ENCODE measurements at regions not wholly inside any gene's neighbourhood (a gene's known extent, or its start where the extent isn't known, plus 50 kb on each side); places are given as distances from the start of the nearest gene placed in this dataset.
A peak's percentile ranks its signal among the peaks of the same experiment; 100 is the strongest.

DNA sequence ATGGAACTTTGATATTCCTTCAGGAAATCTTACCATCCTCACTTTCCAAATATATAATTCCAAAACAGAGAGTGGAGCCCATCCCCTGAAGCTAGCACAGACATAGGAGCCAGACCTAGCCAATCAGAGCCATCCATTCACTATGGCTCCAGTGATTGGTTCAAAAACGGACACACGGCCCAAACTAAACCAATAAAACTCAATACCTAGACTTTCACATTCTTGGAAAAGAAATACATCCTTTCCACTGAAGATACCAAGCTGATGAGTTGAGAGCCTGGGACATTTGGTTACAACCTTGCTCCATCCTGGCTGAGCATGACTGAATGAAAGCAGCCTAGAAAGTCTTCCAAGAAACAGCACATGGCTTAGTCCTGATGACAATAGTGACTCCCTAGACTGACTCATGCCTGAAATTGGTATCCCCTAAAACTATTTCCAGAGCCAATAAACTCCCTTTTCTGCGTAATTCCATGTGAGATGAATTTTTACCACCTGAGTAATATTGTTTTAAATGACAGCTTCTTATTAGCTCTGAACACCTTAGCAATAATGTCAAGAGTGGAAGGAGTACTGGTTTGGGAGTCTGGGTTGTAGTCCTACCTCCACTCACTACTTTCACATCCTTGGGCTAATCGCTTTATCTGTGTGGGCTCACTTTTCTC, 189.6 kb upstream of the LNX1 start:
- DNase-seq (ENCODE audit: low read depth in 4 of 4, low spot score in 3 of 4) = no peak

DNA sequence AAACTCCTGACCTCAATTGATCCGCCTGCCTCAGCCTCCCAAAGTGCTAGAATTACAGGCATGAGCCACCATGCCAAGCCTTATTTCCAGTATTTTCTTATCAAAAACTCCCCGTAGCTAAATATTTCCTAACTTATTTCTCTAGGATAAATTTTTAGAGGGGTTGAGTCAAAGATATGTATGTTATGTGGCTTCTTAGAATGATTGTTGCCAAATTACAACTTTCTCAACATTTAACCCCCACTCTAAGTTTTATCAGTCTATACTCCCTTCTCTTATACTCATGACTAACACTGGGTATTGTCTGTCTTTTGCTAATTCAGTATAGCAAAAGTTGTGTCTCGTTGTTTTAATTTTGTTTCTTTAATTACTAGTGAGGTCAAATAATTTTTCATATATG, 187.7 kb upstream of the LNX1 start:
- DNase-seq (ENCODE audit: low read depth in 4 of 4, low spot score in 3 of 4) = no peak

DNA sequence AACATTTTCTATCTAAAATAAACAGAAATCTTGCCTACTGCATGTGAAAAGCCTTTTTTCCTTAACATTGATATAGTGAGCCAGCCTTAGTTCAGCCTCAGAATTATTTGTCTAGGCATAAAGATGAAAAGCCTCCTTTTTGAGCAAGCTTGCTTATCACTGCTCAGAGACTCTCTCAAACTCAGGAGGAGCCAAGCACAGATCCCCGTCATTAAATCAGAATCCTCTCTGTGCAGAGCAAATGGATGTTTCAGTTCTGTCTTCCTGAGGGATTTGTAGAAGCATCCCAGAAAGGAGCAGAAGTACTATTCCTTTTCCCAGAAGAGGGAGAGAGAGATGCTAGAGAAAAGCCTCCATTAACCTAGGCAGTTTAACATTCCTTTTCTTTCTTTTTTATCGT, 186.9 kb upstream of the LNX1 start:
- no peak for DNase-seq (ENCODE audit: low read depth in 4 of 4, low spot score in 3 of 4)

DNA sequence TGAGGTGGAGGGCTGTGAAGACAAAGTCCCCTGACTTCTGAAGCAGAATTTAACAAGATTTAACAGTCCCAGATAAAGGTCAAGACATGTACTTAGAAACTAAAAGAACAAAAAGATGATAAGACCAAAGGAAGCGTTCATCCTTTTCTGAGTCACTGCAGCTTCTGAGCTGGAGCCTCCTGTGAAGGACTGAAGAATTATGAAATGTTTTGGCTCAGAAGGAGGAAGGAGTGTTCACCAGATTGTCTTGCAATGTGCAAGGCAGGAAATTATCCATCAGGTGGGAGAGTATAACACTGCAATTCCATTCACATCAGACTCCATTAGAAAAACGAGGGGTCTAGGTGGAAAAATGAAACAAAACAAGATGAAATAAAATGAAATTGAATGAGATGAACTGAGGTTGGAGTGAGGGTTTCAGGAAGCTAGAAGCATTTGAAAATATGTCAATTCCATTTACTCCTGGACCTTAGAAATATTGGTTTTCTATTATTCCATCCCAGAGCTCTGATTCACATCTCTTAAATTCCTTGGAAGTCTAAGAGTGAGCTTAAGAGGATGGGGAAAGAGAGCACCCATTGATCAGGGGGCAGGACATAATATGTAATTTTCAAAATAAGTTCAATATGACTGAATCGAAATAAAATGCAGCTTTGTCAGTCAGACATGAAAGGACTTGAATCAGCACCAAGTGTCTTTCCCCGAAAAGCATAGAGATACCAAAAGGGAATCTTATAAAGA, 186.1 kb upstream of the LNX1 start:
- DNase-seq (ENCODE audit: low read depth in 4 of 4, low spot score in 3 of 4) = no peak

DNA sequence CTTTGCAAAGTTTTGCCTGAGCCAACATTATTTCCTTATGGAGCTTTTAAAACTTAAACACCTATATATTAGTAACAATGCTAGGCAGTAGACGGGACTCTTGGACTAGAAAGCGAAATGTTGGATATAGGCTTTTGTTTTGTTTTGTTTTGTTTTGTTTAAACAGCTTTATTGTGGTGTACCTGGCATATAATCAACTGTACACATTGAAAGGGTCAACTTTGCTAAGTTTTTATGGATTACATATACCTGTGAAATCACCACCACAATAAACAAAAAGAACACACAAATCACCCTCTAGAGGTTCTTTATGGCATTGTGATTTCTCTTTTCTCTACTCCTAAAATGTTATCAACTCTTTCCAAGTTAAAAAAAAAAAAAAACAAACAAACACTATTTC, 184.9 kb upstream of the LNX1 start:
- no peak for DNase-seq (ENCODE audit: low read depth in 4 of 4, low spot score in 3 of 4)

DNA sequence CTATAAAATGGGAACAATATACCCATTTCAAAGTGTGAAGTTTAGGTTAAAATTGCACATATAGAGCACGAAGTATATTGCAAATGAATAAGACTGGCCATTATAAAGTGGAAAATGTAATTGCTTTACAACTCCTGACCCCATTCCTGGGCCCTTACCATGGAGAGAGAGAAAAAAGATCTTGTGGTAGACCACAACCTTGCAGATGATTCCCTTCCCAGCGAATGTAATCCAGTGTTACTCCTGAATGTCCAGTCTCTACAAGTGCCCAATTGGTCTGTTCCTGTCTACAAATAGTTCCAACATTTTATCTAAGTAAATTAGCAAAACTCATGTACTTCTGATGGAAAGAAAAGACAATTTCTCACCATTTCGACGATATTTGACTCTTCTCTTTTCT, 184.1 kb upstream of the LNX1 start:
- no peak for DNase-seq (ENCODE audit: low read depth in 4 of 4, low spot score in 3 of 4)

DNA sequence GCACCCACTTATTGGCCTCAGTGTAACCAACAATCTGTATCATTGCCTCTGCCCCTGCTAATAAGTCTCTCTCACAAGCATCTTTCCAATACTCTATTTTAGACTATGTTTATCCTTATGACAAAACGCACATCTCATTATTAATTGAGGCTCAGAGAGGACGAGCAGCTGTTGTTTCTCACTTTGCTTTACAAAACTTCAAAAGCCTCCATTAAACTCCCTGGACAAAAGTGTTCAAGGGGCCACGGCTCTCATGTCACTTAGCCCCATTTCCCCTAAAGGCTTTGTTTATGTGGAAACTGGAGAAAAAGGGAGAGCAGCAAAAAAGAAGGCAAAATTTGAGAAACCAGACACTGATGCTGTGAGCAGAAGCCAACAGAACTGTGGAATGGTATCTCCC, 180.0 kb upstream of the LNX1 start:
- no peak for DNase-seq (ENCODE audit: low read depth in 4 of 4, low spot score in 3 of 4)

DNA sequence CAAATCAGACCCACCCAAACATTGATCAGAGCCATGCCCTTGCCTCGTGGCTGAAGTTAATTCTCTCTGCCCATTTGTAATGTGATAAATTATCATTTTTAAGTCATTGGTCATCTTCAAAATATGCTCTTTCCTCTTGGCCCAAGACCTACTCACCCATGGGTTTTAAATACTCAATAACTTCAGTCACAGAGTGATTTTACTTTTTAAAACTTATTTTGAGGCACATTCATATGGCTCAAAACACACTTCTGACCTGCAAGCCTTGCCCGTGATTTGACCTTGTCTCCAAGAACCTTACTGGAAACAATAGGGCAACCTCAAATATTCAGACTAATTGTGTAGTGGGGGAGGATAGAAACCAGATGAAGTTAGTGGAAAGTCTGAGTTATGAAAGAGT, 176.2 kb upstream of the LNX1 start:
- no peak for DNase-seq (ENCODE audit: low read depth in 4 of 4, low spot score in 3 of 4)

DNA sequence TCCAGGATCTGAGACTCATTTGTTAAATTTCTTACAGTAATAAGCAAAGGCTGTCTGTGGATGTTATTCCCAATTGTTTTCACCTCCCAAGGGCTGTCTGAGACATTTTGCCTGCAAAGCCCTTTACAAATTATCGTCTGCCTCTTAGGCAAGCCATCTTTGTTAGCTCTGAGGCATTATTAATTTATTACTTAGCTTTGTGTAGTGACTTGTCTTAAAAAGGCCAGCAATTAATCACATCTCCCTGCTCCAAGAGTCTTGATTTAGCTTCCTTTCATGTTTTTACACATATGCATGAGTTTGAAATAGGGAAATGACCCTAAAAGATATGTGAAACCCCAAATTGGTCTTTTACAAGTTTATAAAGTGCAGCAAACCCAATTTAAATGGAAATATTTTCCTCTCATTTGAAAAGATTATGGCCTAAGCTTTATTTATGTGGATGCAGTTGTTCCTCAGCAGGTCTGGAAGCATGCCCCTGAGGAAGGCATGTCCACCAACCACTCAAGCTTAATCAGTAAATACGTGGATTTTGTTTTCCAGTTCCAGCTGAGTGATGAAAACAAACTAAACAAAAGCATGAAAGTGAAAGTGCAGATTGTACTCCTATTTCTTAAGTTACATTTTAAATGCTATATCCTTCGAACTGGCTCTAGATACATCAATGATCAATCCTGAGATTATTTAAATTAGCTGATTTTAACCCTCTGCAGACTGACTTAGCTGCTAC, 173.6 kb upstream of the LNX1 start:
- peak in 2 of 4 donors; percentile 16 to 22 for DNase-seq (ENCODE audit: low read depth in 4 of 4, low spot score in 3 of 4)

DNA sequence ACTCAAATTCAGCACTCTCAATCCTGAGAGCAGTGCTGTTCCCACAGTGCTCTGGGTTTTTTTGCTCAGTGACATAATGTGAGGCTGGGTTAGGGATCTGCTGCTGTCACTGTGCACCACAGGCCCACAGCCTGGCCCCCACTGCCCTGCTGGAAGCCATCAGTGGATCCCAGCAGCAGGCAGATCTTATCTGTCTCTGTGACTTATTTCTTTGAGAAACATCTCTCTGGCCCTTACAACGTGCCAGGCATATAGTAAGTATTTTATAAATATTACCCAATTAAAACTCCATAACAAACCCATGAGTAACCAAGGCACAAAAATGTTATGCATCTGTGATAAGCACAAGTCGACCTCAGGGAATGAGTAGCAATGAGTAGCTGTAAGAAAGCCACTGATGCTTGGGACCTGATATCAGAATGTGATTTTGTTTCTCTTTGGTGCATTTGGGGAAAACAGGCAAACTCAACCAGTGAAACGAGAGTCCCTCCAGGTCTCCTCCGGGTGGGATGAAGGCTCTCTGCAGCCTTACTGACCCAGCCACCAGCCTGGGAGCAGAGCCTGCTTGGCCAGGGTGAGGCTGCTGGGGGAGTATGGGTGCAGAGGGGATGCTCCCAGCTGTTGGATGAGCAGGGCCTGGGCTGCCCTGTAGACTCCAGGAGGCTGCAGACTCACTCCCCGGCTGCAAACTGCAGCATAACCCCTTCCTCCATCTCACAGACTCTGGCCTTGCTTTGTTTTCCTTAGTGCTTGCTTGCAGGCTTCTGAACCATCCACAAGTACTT, 172.7 kb upstream of the LNX1 start:
- DNase-seq (ENCODE audit: low read depth in 4 of 4, low spot score in 3 of 4) = no peak

DNA sequence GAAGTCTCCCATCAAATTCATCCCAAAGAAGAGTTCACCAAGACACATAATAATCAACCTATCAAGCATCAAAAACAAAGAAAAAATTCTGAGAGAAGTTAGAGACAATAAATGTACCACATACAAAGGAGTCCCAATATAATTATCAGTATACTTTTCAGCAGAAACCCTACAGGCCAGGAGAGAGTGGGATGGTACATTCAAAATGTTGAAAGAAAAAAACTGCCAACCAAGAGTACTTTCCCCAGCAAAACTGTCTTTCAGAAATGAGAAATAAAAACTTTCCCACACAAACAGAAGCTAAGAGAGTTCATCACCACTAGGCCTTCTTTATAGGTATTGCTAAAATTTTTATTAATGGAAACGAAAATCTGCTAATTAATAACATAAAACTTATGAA, 164.4 kb upstream of the LNX1 start:
- DNase-seq (ENCODE audit: low read depth in 4 of 4, low spot score in 3 of 4) = no peak

DNA sequence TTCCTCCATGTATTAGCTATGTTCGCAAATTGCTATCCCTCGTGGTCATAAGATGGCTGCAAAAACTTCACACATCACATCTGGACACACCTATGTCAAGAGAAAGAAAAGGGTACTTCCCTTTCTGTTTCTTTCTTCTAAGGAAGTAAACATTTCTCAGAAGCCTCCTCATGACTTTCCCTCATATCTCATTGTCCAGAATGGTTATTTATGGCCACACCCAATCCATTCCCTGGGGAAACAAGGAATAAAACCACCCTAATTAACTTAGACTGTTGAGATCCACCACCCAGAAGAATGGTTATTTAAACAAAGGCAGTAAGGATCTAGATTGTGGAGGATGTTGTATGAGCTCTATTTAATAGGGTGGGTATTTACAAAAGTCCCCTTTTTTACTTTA, 160.8 kb upstream of the LNX1 start:
- no peak for DNase-seq (ENCODE audit: low read depth in 4 of 4, low spot score in 3 of 4)

DNA sequence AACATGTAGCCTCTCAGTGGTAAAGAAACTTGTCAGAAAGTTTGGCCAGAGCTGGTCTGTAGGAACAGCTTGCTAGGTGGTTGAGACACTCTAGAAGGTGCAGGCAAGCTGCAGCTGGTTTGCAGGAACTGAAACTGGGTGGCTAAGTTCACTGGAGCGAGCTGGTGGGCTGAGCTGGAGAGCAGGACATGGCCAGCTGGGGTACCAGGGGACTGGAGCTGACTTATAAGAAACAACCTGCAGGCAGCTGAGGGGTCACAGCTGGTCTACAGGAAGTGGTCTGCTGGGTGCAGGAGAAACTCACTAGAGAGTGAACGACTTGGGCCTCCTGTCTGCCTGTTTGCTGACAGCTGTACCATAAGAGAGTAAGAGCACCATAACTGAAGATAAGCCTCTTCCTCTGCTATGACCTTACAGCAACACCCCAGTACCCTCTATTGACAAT, 157.1 kb upstream of the LNX1 start:
- DNase-seq (ENCODE audit: low read depth in 4 of 4, low spot score in 3 of 4) = no peak

DNA sequence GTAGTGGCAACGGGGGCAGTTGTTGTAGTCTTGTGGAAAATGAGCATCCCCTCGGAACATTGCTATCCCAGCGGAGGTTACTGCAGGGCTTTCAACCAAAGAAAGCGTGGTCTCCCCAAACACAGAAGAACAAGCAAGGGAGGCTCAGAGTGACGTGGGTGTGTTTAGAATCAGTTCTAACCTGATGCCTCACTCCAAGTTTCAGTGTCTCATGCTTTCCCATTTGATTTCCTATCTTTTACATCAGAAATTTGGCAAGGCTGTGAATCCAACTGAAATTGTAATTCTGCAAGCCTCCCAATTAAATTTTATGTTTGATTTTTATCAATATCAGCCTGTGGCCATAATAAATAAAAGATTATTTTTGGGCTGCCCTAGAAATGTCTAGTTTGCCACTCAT, 156.1 kb upstream of the LNX1 start:
- no peak for DNase-seq (ENCODE audit: low read depth in 4 of 4, low spot score in 3 of 4)

DNA sequence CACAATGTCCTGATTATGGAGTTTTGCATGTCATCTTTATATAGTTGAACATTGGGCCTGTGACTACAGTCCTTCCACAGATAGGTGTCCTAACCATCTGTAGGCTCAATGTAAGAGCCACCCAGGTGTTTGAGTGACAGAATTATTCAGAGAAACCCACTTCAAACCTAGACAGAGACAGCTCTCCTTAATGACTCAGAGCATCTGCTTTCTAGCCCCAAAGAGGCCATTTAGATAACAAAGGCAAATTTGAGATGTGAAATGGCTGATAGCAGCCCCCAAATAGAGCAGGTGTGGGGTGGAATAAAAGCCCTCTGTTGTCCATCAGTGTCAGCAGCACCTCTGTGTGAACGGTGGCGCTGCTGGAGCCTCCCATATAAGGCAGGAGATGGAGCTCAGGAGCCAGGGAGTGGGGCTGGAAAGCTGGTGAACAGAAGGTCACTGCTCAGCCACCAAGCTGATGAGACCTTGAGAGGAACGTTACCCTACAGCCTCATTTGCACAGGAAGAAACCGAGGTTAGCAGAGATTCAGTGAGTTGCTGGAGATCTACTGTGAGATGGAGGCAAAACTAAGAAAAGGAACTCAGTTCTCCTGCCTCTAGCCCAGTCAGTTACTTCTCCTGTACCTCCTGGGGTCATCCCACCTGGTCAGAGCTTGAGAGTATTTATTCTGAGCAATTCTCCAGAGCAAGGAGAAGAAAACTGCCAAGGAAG, 153.3 kb upstream of the LNX1 start:
- no peak for DNase-seq (ENCODE audit: low read depth in 4 of 4, low spot score in 3 of 4)

DNA sequence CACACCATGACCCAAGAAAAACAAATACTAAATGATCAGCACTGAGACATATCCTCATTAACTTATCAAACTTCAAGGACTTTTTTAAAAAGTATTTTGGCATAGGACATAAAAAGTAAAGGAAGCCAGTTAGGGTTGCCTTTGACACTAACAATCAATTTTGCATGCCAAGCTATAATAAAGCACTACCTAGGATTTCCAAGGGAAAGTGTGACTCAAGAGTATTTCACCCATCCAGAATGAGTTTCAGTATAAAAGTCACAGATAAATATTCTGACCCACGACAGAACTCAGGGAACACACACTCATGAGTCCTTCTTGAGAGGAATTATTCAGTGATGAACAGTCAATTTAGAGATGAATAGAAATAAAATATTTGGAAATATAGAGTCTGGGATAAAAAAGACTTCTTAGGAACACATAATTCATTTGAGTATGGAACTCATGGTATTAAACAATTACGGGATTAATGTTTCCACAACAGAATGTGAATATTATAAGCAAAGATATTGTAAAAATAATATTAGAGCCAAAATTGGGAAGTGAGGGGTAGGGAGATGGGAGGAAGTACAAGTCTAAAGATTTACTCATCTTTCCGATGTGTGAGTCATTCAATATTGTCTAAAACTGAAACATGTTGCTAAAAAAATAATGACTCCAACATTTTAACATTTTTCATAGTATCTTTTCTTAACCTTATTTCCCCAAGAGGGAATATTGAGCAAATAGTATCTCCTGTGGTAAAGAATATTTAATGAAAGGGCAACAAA, 143.5 kb upstream of the LNX1 start:
- DNase-seq (ENCODE audit: low read depth in 4 of 4, low spot score in 3 of 4) = no peak

DNA sequence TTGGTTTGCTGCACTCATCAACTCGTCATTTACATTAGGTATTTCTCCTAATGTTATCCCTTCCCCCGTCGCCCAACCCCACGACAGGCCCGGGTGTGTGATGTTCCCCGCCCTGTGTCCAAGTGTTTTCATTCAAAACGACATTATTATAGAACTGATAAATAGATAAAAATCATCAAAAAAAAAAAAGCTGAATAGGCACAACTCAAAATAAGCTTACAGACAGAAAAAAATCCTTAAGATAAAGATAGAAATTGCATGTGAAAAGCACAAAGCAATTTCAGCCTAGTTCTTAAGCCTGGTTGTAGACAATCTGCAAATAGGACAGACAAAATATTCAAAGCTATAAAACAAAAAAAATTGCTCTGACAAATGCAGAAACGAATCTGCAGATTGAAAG, 142.9 kb upstream of the LNX1 start:
- DNase-seq (ENCODE audit: low read depth in 4 of 4, low spot score in 3 of 4) = no peak

DNA sequence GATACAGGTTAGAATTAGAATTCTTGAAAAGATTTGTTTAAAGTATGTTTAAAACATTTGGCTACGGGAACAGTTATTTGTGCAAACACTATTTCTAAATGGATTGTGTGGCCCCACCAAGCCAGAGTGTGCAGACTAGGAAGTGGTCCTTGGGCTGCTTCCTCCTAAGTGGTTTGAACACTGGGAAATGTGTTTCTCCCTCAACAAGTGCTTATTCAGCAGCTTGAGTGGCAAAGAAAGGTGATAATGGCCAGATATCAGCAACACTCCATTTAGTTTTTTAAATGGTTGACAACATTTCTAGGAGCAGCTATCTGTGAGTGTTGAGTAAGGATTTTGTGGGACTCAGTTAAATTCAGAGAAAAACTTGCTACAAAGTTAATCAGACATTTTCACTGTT, 141.4 kb upstream of the LNX1 start:
- DNase-seq (ENCODE audit: low read depth in 4 of 4, low spot score in 3 of 4) = no peak

DNA sequence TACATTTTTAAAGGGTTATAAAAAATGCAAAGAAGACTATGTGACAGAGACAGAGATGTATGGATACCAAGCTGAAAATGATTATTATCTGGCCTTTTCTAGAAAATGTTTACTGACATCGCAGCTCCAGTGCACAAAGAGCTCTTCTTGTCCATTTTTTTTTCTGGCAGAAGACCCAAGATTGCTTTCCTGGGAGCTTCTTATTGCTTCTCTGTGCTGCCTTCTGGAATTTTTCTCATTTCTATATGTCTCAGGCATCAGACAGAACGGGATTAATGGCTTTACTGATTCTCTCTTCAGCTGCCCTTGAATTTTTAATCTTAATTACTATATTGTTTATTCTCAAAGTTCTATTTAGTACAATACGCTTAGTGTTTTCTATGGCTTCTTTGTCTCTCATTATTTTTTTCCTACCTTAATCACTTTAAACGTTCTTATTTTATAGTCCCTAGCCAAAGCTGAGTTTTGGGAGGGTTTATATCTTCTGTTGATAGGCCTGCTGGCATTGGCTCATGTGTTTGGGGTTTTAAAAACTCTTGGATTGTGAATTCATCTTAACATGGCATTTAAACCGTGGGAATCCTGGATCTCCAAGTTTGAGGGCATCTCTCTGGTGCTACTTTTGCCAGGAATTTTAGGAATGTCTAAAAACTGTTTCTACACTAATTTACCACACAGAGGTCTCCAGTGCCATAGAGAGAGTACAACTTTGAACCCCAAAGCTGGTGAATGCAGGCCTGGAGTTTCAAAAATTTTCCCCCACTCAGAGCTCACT, 138.9 kb upstream of the LNX1 start:
- no peak for DNase-seq (ENCODE audit: low read depth in 4 of 4, low spot score in 3 of 4)

Data from left renal pelvis (tissue), 4 donors.